Caco-2 (cell line): ENCODE measurements at regions not wholly inside any gene's neighbourhood (a gene's known extent, or its start where the extent isn't known, plus 50 kb on each side); places are given as distances from the start of the nearest gene placed in this dataset.

Experiments used
- BruUV-seq: library from RNA; stranded (reverse); fragments of 400-500 nt; replicated peaks from 2 replicates; lab custom pipeline; 2021; lab: Mats Ljungman, UMichigan
- CTCF ChIA-PET: fragments of 300-600 bp; sonication (Branson Sonifier 250); formaldehyde crosslinking; loops from one replicate; lab custom pipeline; 2022; ENCODE audit warnings: antibody characterized with exemption; lab: Charles Lee
- POLR2A ChIA-PET: fragments of 300-600 bp; sonication (Branson Sonifier 250); formaldehyde crosslinking; loops from one replicate; lab custom pipeline; 2022; ENCODE audit warnings: antibody characterized with exemption; lab: Charles Lee
- DNase-seq, 2 experiments: peaks; one replicate each; pipeline versions ENCODE4 v3.0.0 to v3.0.0-alpha.2; 2020 to 2022
- H3K27me3 ChIP-seq: replicated peaks from 2 replicates; pipeline ENCODE4 v1.6.0; 2011; ENCODE audit warnings: low read length; ENCODE audit not compliant: control insufficient read depth, insufficient read depth
- H3K36me3 ChIP-seq: 2 replicates; pipeline ENCODE4 v1.5.1; 2011; ENCODE audit warnings: low read length; ENCODE audit not compliant: control insufficient read depth, insufficient read depth
- H3K4me1 ChIP-seq: fragments of 250-450 bp; sonication (Bioruptor Pico); 2 replicates; pipeline ENCODE4 v1.5.1; 2020; ENCODE audit warnings: mild to moderate bottlenecking
- H3K4me3 ChIP-seq: 2 replicates; pipeline ENCODE4 v1.5.1; 2011; ENCODE audit warnings: low read depth, mild to moderate bottlenecking, control low read depth, low read length
- H3K9me3 ChIP-seq: fragments of 250-450 bp; sonication (Bioruptor Pico); 2 replicates; pipeline ENCODE4 v1.5.1; 2020; ENCODE audit warnings: mild to moderate bottlenecking, moderate library complexity
- H3K27ac Mint-ChIP-seq: one replicate; pipeline ENCODE4 v1.8.0; 2022; ENCODE audit warnings: mixed read lengths; ENCODE audit not compliant: unreplicated experiment
- H3K27me3 Mint-ChIP-seq: one replicate; pipeline ENCODE4 v1.8.0; 2022; ENCODE audit warnings: mixed read lengths; ENCODE audit not compliant: insufficient read depth, unreplicated experiment
- H3K36me3 Mint-ChIP-seq: one replicate; pipeline ENCODE4 v1.8.0; 2022; ENCODE audit warnings: mild to moderate bottlenecking, mixed read lengths; ENCODE audit not compliant: insufficient read depth, unreplicated experiment
- H3K4me1 Mint-ChIP-seq: one replicate; pipeline ENCODE4 v1.8.0; 2022; ENCODE audit warnings: low read depth, mixed read lengths; ENCODE audit not compliant: unreplicated experiment
- H3K4me3 Mint-ChIP-seq: one replicate; pipeline ENCODE4 v1.8.0; 2022; ENCODE audit warnings: mild to moderate bottlenecking, moderate library complexity, mixed read lengths; ENCODE audit not compliant: unreplicated experiment
- H3K9me3 Mint-ChIP-seq: one replicate; pipeline ENCODE4 v1.8.0; 2022; ENCODE audit warnings: mixed read lengths; ENCODE audit not compliant: unreplicated experiment
- intact Hi-C: fragments of 100-400 bp; cut with micrococcal nuclease; formaldehyde crosslinking; loops from one replicate; pipeline ENCODE4 v1.10.0; 2022; ENCODE audit not compliant: unreplicated experiment
- TF ChIP-seq, protein P1 (sequence below), 2 experiments: fragments of 200-600 bp in 1 of 2; IDR thresholded peaks; 1 replicate in 1 of 2; 2 replicates in 1 of 2; pipeline versions ENCODE4 v1.5.1 to v1.8.0; 2011 to 2022; ENCODE audit warnings: antibody characterized with exemption in 1 of 2, control low read depth in 1 of 2, inconsistent platforms in 1 of 2, low read depth in 1 of 2, low read length in 1 of 2, mild to moderate bottlenecking in 1 of 2, moderate library complexity in 1 of 2; ENCODE audit not compliant: insufficient read depth in 1 of 2, severe bottlenecking in 1 of 2, unreplicated experiment in 1 of 2

DNA sequence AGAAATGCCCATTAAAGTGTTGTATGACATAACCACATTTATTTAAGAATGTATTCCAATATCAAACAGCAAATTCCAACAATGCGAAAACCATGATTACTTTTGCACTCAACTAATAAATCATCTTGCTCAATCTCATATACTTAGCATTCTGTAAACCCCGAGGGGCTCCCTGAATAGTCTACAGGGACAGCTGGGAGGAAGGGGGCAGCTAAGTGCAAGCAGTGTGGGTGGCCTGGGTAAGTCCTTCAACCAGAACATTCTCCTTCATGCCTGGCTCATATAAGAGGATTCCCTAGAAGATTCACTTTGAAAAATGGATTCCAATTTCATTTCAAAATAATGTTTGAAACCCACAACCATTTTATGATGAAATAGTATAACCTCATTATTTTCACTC is 355.5 kb downstream of the CDC14C start:
- H3K4me1 ChIP-seq: no peaks in the 10 kb centered on the region
- no peak for DNase-seq
- Mint-ChIP-seq H3K9me3 (no peaks in the 10 kb centered on the region), H3K27me3 (no peaks in the 10 kb centered on the region), H3K4me3 (no peak overlapping the region), H3K36me3 (no peaks in the 10 kb centered on the region), H3K4me1 (peaks cover 7% of the 10 kb centered on the region), H3K27ac (no peak overlapping the region)
- no peaks in the 10 kb centered on the region for H3K36me3 ChIP-seq
- no TSS peak for BruUV-seq
- POLR2A ChIA-PET: no interaction called here
- CTCF ChIA-PET: no interaction called here
- TF ChIP-seq, protein P1, sequence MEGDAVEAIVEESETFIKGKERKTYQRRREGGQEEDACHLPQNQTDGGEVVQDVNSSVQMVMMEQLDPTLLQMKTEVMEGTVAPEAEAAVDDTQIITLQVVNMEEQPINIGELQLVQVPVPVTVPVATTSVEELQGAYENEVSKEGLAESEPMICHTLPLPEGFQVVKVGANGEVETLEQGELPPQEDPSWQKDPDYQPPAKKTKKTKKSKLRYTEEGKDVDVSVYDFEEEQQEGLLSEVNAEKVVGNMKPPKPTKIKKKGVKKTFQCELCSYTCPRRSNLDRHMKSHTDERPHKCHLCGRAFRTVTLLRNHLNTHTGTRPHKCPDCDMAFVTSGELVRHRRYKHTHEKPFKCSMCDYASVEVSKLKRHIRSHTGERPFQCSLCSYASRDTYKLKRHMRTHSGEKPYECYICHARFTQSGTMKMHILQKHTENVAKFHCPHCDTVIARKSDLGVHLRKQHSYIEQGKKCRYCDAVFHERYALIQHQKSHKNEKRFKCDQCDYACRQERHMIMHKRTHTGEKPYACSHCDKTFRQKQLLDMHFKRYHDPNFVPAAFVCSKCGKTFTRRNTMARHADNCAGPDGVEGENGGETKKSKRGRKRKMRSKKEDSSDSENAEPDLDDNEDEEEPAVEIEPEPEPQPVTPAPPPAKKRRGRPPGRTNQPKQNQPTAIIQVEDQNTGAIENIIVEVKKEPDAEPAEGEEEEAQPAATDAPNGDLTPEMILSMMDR (IDR thresholded peaks at IDR 0.05; ENCODE audit: insufficient read depth in 1 of 2, low read depth in 1 of 2, low read length in 1 of 2, severe bottlenecking in 1 of 2, unreplicated experiment in 1 of 2): no peak
- no peaks in the 10 kb centered on the region for H3K9me3 ChIP-seq
- H3K27me3 ChIP-seq: no peaks in the 10 kb centered on the region
- intact Hi-C loops: no loop called here
- no peak overlapping the region for H3K4me3 ChIP-seq

- Mint-ChIP-seq H3K4me3 (no peak overlapping the region), H3K4me1 (peaks cover 7% of the 10 kb centered on the region), H3K9me3 (no peaks in the 10 kb centered on the region), H3K27me3 (peaks cover 3% of the 10 kb centered on the region), H3K27ac (no peak overlapping the region), H3K36me3 (no peaks in the 10 kb centered on the region)
- Histone ChIP-seq H3K27me3 (no peaks in the 10 kb centered on the region), H3K4me3 (no peak overlapping the region), H3K9me3 (no peaks in the 10 kb centered on the region), H3K4me1 (no peaks in the 10 kb centered on the region), H3K36me3 (no peaks in the 10 kb centered on the region)
- no TSS peak for BruUV-seq
- TF ChIP-seq, protein P1 (IDR thresholded peaks at IDR 0.05; ENCODE audit: insufficient read depth in 1 of 2, low read depth in 1 of 2, low read length in 1 of 2, severe bottlenecking in 1 of 2, unreplicated experiment in 1 of 2): no peak
- ChIA-PET POLR2A (no interaction called here), CTCF (no interaction called here)
- intact Hi-C loops: no loop called here
- no peak for DNase-seq
Measured at GRCh38 chr7:49287653-49288052, 363.3 kb downstream of the CDC14C start.

DNA sequence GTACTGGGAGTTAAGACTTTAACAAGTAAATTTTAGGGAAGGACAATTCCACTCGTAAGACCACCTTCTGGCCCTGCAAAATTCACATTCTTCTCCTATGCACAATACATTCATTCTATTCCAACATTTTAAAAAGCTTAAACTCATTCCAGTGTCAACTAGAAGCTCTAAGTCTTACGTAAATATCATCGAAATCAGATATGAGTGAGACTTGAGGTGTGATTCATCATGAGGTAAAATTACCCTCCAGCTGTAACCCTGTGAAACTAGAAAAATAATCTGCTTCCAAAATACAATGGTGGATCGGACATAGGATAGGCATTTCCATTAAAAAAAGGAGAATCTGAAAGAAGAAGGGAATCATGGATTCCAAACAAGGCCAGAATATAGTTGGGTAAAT is 370.3 kb downstream of the CDC14C start:
- no peak overlapping the region for H3K27ac Mint-ChIP-seq
- TF ChIP-seq, protein P1 (IDR thresholded peaks at IDR 0.05; ENCODE audit: insufficient read depth in 1 of 2, low read depth in 1 of 2, low read length in 1 of 2, severe bottlenecking in 1 of 2, unreplicated experiment in 1 of 2): no peak
- Histone ChIP-seq H3K4me3 (no peak overlapping the region), H3K27me3 (no peaks in the 10 kb centered on the region), H3K36me3 (no peaks in the 10 kb centered on the region), H3K9me3 (no peaks in the 10 kb centered on the region), H3K4me1 (no peaks in the 10 kb centered on the region)
- no peaks in the 10 kb centered on the region for H3K36me3 Mint-ChIP-seq
- CTCF ChIA-PET: no interaction called here
- POLR2A ChIA-PET: no interaction called here
- peaks cover 4% of the 10 kb centered on the region for H3K27me3 Mint-ChIP-seq
- H3K4me3 Mint-ChIP-seq: no peak overlapping the region
- no peaks in the 10 kb centered on the region for H3K4me1 Mint-ChIP-seq
- no TSS peak for BruUV-seq
- H3K9me3 Mint-ChIP-seq: no peaks in the 10 kb centered on the region
- no peak for DNase-seq
- intact Hi-C loops: no loop called here
